ENCODE measurements at regions not wholly inside any gene's neighbourhood (a gene's known extent, or its start where the extent isn't known, plus 50 kb on each side); places are given as distances from the start of the nearest gene placed in this dataset.

DNA sequence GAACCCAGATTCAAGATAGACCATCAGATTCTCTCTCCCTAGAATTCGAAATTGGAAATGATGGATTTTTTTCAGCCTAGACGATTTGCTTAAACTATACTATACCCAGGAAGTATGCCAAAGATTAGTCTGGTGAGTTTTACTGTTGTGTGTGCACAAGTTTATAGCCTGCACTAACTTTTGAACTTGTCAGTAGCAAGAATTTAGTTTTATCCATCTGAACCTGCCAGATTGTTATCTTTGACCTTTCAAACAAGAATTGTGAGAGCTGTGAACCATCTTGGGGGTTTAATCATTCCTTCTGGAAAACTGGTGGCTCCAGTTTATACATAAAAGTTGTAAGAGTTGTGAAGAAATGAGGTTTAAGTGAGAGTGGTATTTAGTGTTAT, 243.5 kb upstream of the DAAM1 start:
- intact Hi-C loops (cut with micrococcal nuclease): loop anchor here (10.0 kb wide), 1 partner anchor 300 kb away; no protein-coding TSS in a partner anchor
- Histone ChIP-seq H2AFZ (ENCODE audit: low read depth, low read length) (no peak overlapping the region), H3K9me3 (replicated peaks; ENCODE audit: control insufficient read depth, insufficient read depth, low read length) (no peaks in the 10 kb centered on the region), H3K4me3 (replicated peaks in 1 of 3; ENCODE audit: insufficient read depth in 1 of 3, low read depth in 1 of 3, low read length in 3 of 3) (no peak overlapping the region), H3K79me2 (ENCODE audit: control insufficient read depth, insufficient read depth, low read length) (no peaks in the 10 kb centered on the region), H3K4me1 (ENCODE audit: control insufficient read depth, extremely low read depth, insufficient read depth, low read length) (no peaks in the 10 kb centered on the region), H3K27ac (ENCODE audit: insufficient read depth, low read depth, low read length) (no peak overlapping the region), H3K27me3 (ENCODE audit: control insufficient read depth in 2 of 2, insufficient read depth in 2 of 2, low read length in 2 of 2) (no peaks in the 10 kb centered on the region), H3K9ac (replicated peaks; ENCODE audit: extremely low read depth, insufficient read depth, low read length) (no peak overlapping the region), H3K36me3 (ENCODE audit: control insufficient read depth in 2 of 2, extremely low read depth in 1 of 2, insufficient read depth in 2 of 2, low read length in 2 of 2) (no peaks in the 10 kb centered on the region), H3K9me1 (replicated peaks; ENCODE audit: control insufficient read depth, extremely low read depth, insufficient read depth, low read length) (no peaks in the 10 kb centered on the region), H4K20me1 (replicated peaks; ENCODE audit: control insufficient read depth, extremely low read depth, insufficient read depth, low read length) (no peaks in the 10 kb centered on the region), H3K4me2 (ENCODE audit: insufficient read depth, low read length) (no peak overlapping the region)
- no TSS peak for BruUV-seq (replicated peaks)
- no peak for FAIRE-seq
- dilution Hi-C loops (cut with MboI; ENCODE audit: extremely low pct_ligation_motif_present, low sequenced_read_pairs): no loop called here
- no peak for DNase-seq (ENCODE audit: low read depth, low spot score)
- POLR2A ChIA-PET: no interaction called here
- CTCF ChIA-PET: no interaction called here
- TF ChIP-seq, protein P1, sequence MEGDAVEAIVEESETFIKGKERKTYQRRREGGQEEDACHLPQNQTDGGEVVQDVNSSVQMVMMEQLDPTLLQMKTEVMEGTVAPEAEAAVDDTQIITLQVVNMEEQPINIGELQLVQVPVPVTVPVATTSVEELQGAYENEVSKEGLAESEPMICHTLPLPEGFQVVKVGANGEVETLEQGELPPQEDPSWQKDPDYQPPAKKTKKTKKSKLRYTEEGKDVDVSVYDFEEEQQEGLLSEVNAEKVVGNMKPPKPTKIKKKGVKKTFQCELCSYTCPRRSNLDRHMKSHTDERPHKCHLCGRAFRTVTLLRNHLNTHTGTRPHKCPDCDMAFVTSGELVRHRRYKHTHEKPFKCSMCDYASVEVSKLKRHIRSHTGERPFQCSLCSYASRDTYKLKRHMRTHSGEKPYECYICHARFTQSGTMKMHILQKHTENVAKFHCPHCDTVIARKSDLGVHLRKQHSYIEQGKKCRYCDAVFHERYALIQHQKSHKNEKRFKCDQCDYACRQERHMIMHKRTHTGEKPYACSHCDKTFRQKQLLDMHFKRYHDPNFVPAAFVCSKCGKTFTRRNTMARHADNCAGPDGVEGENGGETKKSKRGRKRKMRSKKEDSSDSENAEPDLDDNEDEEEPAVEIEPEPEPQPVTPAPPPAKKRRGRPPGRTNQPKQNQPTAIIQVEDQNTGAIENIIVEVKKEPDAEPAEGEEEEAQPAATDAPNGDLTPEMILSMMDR (IDR thresholded peaks at IDR 0.05; ENCODE audit: extremely low read depth in 1 of 2, insufficient read depth in 1 of 2, low read depth in 1 of 2, low read length in 2 of 2): no peak
- TF ChIP-seq, protein P2, sequence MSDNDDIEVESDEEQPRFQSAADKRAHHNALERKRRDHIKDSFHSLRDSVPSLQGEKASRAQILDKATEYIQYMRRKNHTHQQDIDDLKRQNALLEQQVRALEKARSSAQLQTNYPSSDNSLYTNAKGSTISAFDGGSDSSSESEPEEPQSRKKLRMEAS (IDR thresholded peaks at IDR 0.05; ENCODE audit: insufficient read depth, insufficient read length): no peak
- TF ChIP-seq MYC (IDR thresholded peaks at IDR 0.05; ENCODE audit: low read depth, low read length): no peak
- no peak for TF ChIP-seq GATA2 (IDR thresholded peaks at IDR 0.05; ENCODE audit: insufficient read depth, insufficient read length, low read depth, low read length)
- no peak for TF ChIP-seq POLR2AphosphoS5 (IDR thresholded peaks at IDR 0.05; ENCODE audit: insufficient read depth, low read depth, low read length)
- TF ChIP-seq POLR2A (IDR thresholded peaks at IDR 0.05; ENCODE audit: low read depth, low read length): no peak
- no peak for TF ChIP-seq EZH2 (IDR thresholded peaks at IDR 0.05; ENCODE audit: borderline replicate concordance, low read depth, low read length, severe bottlenecking)
